Smooth muscle cell (in vitro differentiated cells): ENCODE measurements at regions not wholly inside any gene's neighbourhood (a gene's known extent, or its start where the extent isn't known, plus 50 kb on each side); places are given as distances from the start of the nearest gene placed in this dataset.

Source experiments
- DNase-seq: peaks from one replicate; lab custom pipeline; 2025; ENCODE audit not compliant: unreplicated experiment; lab: John Stamatoyannopoulos, UW
- H2AFZ ChIP-seq: fragments of 200-600 bp; sonication (generic); 2 replicates; pipeline ENCODE4 v1.6.0; 2016; ENCODE audit warnings: antibody characterized with exemption, low read depth, mild to moderate bottlenecking
- H3F3A ChIP-seq: fragments of 200-600 bp; sonication (generic); 2 replicates; pipeline ENCODE4 v1.6.0; 2017; ENCODE audit warnings: antibody characterized with exemption, low read depth
- H3K27ac ChIP-seq: fragments of 200-600 bp; sonication (generic); 2 replicates; pipeline ENCODE4 v1.5.1; 2016; ENCODE audit warnings: low read depth, mild to moderate bottlenecking
- H3K27me3 ChIP-seq: fragments of 200-600 bp; sonication (generic); 2 replicates; pipeline ENCODE4 v1.6.1; 2016; ENCODE audit warnings: low read depth, mild to moderate bottlenecking
- H3K36me3 ChIP-seq: fragments of 200-600 bp; sonication (generic); 2 replicates; pipeline ENCODE4 v1.5.1; 2016; ENCODE audit warnings: low read depth
- H3K4me1 ChIP-seq: fragments of 200-600 bp; sonication (generic); 2 replicates; pipeline ENCODE4 v1.5.1; 2016; ENCODE audit warnings: low read depth
- H3K4me2 ChIP-seq: fragments of 200-600 bp; sonication (generic); 2 replicates; pipeline ENCODE4 v1.6.0; 2016; ENCODE audit warnings: mild to moderate bottlenecking
- H3K4me3 ChIP-seq: fragments of 200-600 bp; sonication (generic); 2 replicates; pipeline ENCODE4 v1.5.1; 2016; ENCODE audit warnings: mild to moderate bottlenecking
- H3K79me2 ChIP-seq: fragments of 200-600 bp; sonication (generic); 2 replicates; pipeline ENCODE4 v1.6.0; 2016; ENCODE audit warnings: low read depth, mild to moderate bottlenecking
- H3K9ac ChIP-seq: fragments of 200-600 bp; sonication (generic); 2 replicates; pipeline ENCODE4 v1.6.0; 2016; ENCODE audit warnings: low read depth
- H3K9me3 ChIP-seq: fragments of 200-600 bp; sonication (generic); replicated peaks from 2 replicates; pipeline ENCODE4 v1.5.1; 2016; ENCODE audit warnings: low read depth
- H4K20me1 ChIP-seq: fragments of 200-600 bp; sonication (generic); 2 replicates; pipeline ENCODE4 v1.6.0; 2016; ENCODE audit warnings: low read depth
- CTCF ChIP-seq: fragments of 200-600 bp; sonication (generic); IDR thresholded peaks from 2 replicates; pipeline ENCODE4 v1.5.1; 2017; ENCODE audit warnings: borderline replicate concordance, mild to moderate bottlenecking, antibody characterized with exemption; ENCODE audit not compliant: insufficient read depth, poor library complexity, severe bottlenecking
- WGBS: methylation state at CpG from one replicate; pipeline ENCODE4 v1.1.7; 2016; ENCODE audit warnings: low lambda C conversion rate; 5-methylcytosine and 5-hydroxymethylcytosine counted together

GRCh38 chr2:125698280-125698679, 957.7 kb upstream of the GYPC start:
- Histone ChIP-seq H3K27ac (no peak overlapping the region), H4K20me1 (no peaks in the 10 kb centered on the region), H3K4me2 (no peak overlapping the region), H3K79me2 (no peaks in the 10 kb centered on the region), H2AFZ (no peak overlapping the region), H3K4me1 (no peaks in the 10 kb centered on the region), H3K4me3 (no peak overlapping the region), H3K9me3 (no peaks in the 10 kb centered on the region), H3K27me3 (no peaks in the 10 kb centered on the region), H3K36me3 (no peaks in the 10 kb centered on the region), H3F3A (no peaks in the 10 kb centered on the region), H3K9ac (no peak overlapping the region)
- 83% methylated on average over 1 of the region's 1 CpG for WGBS
- no peak for TF ChIP-seq CTCF
- no peak for DNase-seq

- no peak for TF ChIP-seq CTCF
- H3K4me2 ChIP-seq: no peak overlapping the region
- no peaks in the 10 kb centered on the region for H3K9me3 ChIP-seq
- H3K36me3 ChIP-seq: no peaks in the 10 kb centered on the region
- H3K4me1 ChIP-seq: no peaks in the 10 kb centered on the region
- no peak overlapping the region for H3K4me3 ChIP-seq
- no peak overlapping the region for H3K9ac ChIP-seq
- no peaks in the 10 kb centered on the region for H4K20me1 ChIP-seq
- no peaks in the 10 kb centered on the region for H3K79me2 ChIP-seq
- DNase-seq: no peak
- no peaks in the 10 kb centered on the region for H3F3A ChIP-seq
- H3K27ac ChIP-seq: no peak overlapping the region
- no peaks in the 10 kb centered on the region for H3K27me3 ChIP-seq
- H2AFZ ChIP-seq: no peak overlapping the region
- WGBS: 93% methylated on average over 2 of the region's 2 CpGs
These were observed 954.9 kb upstream of the GYPC start for GRCh38 chr2:125701070-125701469.

- Histone ChIP-seq H3K79me2 (no peaks in the 10 kb centered on the region), H3K9me3 (no peaks in the 10 kb centered on the region), H3K27me3 (no peaks in the 10 kb centered on the region), H3K27ac (no peak overlapping the region), H3F3A (no peaks in the 10 kb centered on the region), H3K9ac (no peak overlapping the region), H4K20me1 (no peaks in the 10 kb centered on the region), H3K4me1 (no peaks in the 10 kb centered on the region), H3K36me3 (no peaks in the 10 kb centered on the region), H3K4me2 (no peak overlapping the region), H3K4me3 (no peak overlapping the region), H2AFZ (no peak overlapping the region)
- 78% methylated on average over 1 of the region's 1 CpG for WGBS
- no peak for TF ChIP-seq CTCF
- DNase-seq: no peak
These were observed 948.3 kb upstream of the GYPC start for GRCh38 chr2:125707611-125708010.

GRCh38 chr2:125710561-125710960, 945.4 kb upstream of the GYPC start:
- H3K36me3 ChIP-seq: no peaks in the 10 kb centered on the region
- WGBS: 50% methylated on average over 6 of the region's 6 CpGs
- H4K20me1 ChIP-seq: no peaks in the 10 kb centered on the region
- H3K79me2 ChIP-seq: no peaks in the 10 kb centered on the region
- H2AFZ ChIP-seq: no peak overlapping the region
- no peak overlapping the region for H3K4me2 ChIP-seq
- H3K4me3 ChIP-seq: no peak overlapping the region
- H3K27me3 ChIP-seq: no peaks in the 10 kb centered on the region
- H3K9ac ChIP-seq: no peak overlapping the region
- no peak for DNase-seq
- TF ChIP-seq CTCF: no peak
- no peaks in the 10 kb centered on the region for H3K9me3 ChIP-seq
- no peaks in the 10 kb centered on the region for H3K4me1 ChIP-seq
- H3K27ac ChIP-seq: no peak overlapping the region
- no peaks in the 10 kb centered on the region for H3F3A ChIP-seq
